MM.1S (cell line): ENCODE measurements at regions not wholly inside any gene's neighbourhood (a gene's known extent, or its start where the extent isn't known, plus 50 kb on each side); places are given as distances from the start of the nearest gene placed in this dataset.

Experiments used
- DNase-seq: peaks from one replicate; pipeline ENCODE4 v3.0.0-alpha.2; 2015
- H2AFZ ChIP-seq: fragments of 300-600 bp; sonication (generic); 2 replicates; pipeline ENCODE4 v1.6.0; 2016; ENCODE audit warnings: antibody characterized with exemption, low read length
- H3F3A ChIP-seq: fragments of 300-600 bp; sonication (generic); 2 replicates; pipeline ENCODE4 v1.6.1; 2016; ENCODE audit warnings: mild to moderate bottlenecking, antibody characterized with exemption, low read length, moderate library complexity, mixed read lengths; ENCODE audit not compliant: insufficient read depth
- H3K27ac ChIP-seq: fragments of 300-600 bp; sonication (generic); 2 replicates; pipeline ENCODE4 v1.5.1; 2016; ENCODE audit warnings: mild to moderate bottlenecking, low read length
- H3K27me3 ChIP-seq: fragments of 300-600 bp; sonication (generic); replicated peaks from 2 replicates; pipeline ENCODE4 v1.6.0; 2016; ENCODE audit warnings: low read length; ENCODE audit not compliant: insufficient read depth
- H3K36me3 ChIP-seq: fragments of 300-600 bp; sonication (generic); replicated peaks from 2 replicates; pipeline ENCODE4 v1.6.1; 2016; ENCODE audit warnings: mild to moderate bottlenecking, low read length, mixed read lengths; ENCODE audit not compliant: insufficient read depth
- H3K4me1 ChIP-seq: fragments of 300-600 bp; sonication (generic); 2 replicates; pipeline ENCODE4 v1.6.1; 2016; ENCODE audit warnings: low read length, mixed read lengths
- H3K4me2 ChIP-seq: fragments of 300-600 bp; sonication (generic); 2 replicates; pipeline ENCODE4 v1.6.0; 2016; ENCODE audit warnings: low read depth, low read length
- H3K4me3 ChIP-seq: fragments of 300-600 bp; sonication (generic); 2 replicates; pipeline ENCODE4 v1.5.1; 2016; ENCODE audit warnings: low read length, mixed read lengths
- H3K79me2 ChIP-seq: fragments of 300-600 bp; sonication (generic); 2 replicates; pipeline ENCODE4 v1.6.1; 2016; ENCODE audit warnings: mixed run types, low read length, mixed read lengths
- H3K9ac ChIP-seq: fragments of 300-600 bp; sonication (generic); 2 replicates; pipeline ENCODE4 v1.6.1; 2016; ENCODE audit warnings: low read length, mixed read lengths
- H3K9me2 ChIP-seq: fragments of 300-600 bp; sonication (generic); replicated peaks from 2 replicates; pipeline ENCODE4 v1.6.1; 2016; ENCODE audit warnings: mild to moderate bottlenecking, low read length, mixed read lengths; ENCODE audit not compliant: insufficient read depth
- H3K9me3 ChIP-seq: fragments of 300-600 bp; sonication (generic); replicated peaks from 2 replicates; pipeline ENCODE4 v1.6.1; 2016; ENCODE audit warnings: mild to moderate bottlenecking, low read length, mixed read lengths; ENCODE audit not compliant: insufficient read depth
- H4K20me1 ChIP-seq: fragments of 300-600 bp; sonication (generic); 2 replicates; pipeline ENCODE4 v1.6.1; 2016; ENCODE audit warnings: mild to moderate bottlenecking, low read length, moderate library complexity, mixed read lengths; ENCODE audit not compliant: insufficient read depth
- CTCF ChIP-seq: fragments of 300-600 bp; sonication (generic); IDR thresholded peaks from 2 replicates; pipeline ENCODE4 v1.5.1; 2016; ENCODE audit warnings: antibody characterized with exemption, low read length, mixed read lengths
- EZH2 ChIP-seq: fragments of 300-600 bp; sonication (generic); optimal IDR thresholded peaks from 2 replicates; pipeline ENCODE3; 2017; ENCODE audit warnings: low read depth, mild to moderate bottlenecking, antibody characterized with exemption, low read length, mixed read lengths
- EZH2phosphoT487 ChIP-seq: fragments of 300-600 bp; sonication (generic); IDR thresholded peaks from 2 replicates; pipeline ENCODE4 v1.6.1; 2018; ENCODE audit warnings: antibody characterized with exemption, low read length

- Histone ChIP-seq H3K27me3 (no peaks in the 10 kb centered on the region), H3K79me2 (no peaks in the 10 kb centered on the region), H3K9me2 (no peaks in the 10 kb centered on the region), H3K9me3 (no peaks in the 10 kb centered on the region), H4K20me1 (no peaks in the 10 kb centered on the region), H3K36me3 (no peaks in the 10 kb centered on the region), H3K9ac (no peak overlapping the region), H3K4me3 (no peak overlapping the region), H2AFZ (no peak overlapping the region), H3F3A (no peaks in the 10 kb centered on the region), H3K4me1 (no peaks in the 10 kb centered on the region), H3K27ac (no peak overlapping the region), H3K4me2 (no peak overlapping the region)
- TF ChIP-seq CTCF: no peak
- no peak for TF ChIP-seq EZH2
- no peak for TF ChIP-seq EZH2phosphoT487
- no peak for DNase-seq
Measured at GRCh38 chr13:110985541-110985940, 70.7 kb upstream of the ANKRD10 start.

DNA sequence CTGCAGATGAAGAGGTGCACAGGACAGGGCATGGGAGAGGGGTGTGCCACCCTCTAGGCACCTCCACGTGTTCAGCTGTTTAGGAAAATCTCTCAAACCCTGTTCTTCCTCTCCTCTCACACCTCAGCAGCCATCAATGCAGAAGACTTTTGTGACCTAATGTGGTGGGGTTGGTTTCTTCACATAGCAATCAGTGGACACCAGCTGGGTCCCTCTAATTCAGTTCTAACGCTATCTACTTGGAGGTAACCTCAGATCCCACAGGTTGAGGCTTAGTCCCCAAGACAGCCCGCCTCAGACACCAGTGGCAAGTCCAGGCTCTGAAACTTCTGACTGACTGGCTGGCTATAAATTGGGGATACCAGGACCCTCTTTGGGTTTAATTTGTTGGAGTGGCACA is 69.9 kb upstream of the ANKRD10 start:
- Histone ChIP-seq H3K27me3 (no peaks in the 10 kb centered on the region), H3K4me3 (no peak overlapping the region), H3K4me1 (no peaks in the 10 kb centered on the region), H2AFZ (no peak overlapping the region), H3K9ac (no peak overlapping the region), H3K4me2 (no peak overlapping the region), H3F3A (no peaks in the 10 kb centered on the region), H3K79me2 (no peaks in the 10 kb centered on the region), H3K27ac (no peak overlapping the region), H3K9me3 (no peaks in the 10 kb centered on the region), H4K20me1 (no peaks in the 10 kb centered on the region), H3K36me3 (no peaks in the 10 kb centered on the region), H3K9me2 (no peaks in the 10 kb centered on the region)
- TF ChIP-seq EZH2 (no peak), CTCF (no peak), EZH2phosphoT487 (no peak)
- DNase-seq: no peak

- H3K9me2 ChIP-seq: no peaks in the 10 kb centered on the region
- no peaks in the 10 kb centered on the region for H3F3A ChIP-seq
- no peaks in the 10 kb centered on the region for H4K20me1 ChIP-seq
- no peak overlapping the region for H2AFZ ChIP-seq
- no peaks in the 10 kb centered on the region for H3K9me3 ChIP-seq
- no peak overlapping the region for H3K27ac ChIP-seq
- DNase-seq: no peak
- H3K36me3 ChIP-seq: no peaks in the 10 kb centered on the region
- TF ChIP-seq EZH2phosphoT487 (no peak), CTCF (no peak), EZH2 (no peak)
- H3K79me2 ChIP-seq: no peaks in the 10 kb centered on the region
- H3K4me2 ChIP-seq: no peak overlapping the region
- H3K4me3 ChIP-seq: no peak overlapping the region
- H3K27me3 ChIP-seq: no peaks in the 10 kb centered on the region
- no peaks in the 10 kb centered on the region for H3K4me1 ChIP-seq
- H3K9ac ChIP-seq: no peak overlapping the region
Measured at GRCh38 chr13:110984381-110984780, 69.5 kb upstream of the ANKRD10 start.
